IMR-90 (cell line): ENCODE measurements at regions not wholly inside any gene's neighbourhood (a gene's known extent, or its start where the extent isn't known, plus 50 kb on each side); places are given as distances from the start of the nearest gene placed in this dataset.

ENCODE experiments used
- ATAC-seq: fragments of 200-7000 bp; cut with Tn5 transposase; 2 replicates; pipeline ENCODE4 v1.9.1; 2020; ENCODE audit warnings: low read depth, mild to moderate bottlenecking, moderate library complexity
- BruUV-seq: library from RNA; stranded (reverse); fragments of 400-500 nt; replicated peaks from 2 replicates; lab custom pipeline; 2021; lab: Mats Ljungman, UMichigan
- CTCF ChIA-PET: fragments of 300-600 bp; formaldehyde crosslinking; extraction: SDS; loops from one replicate; lab custom pipeline; 2021; ENCODE audit warnings: antibody characterized with exemption; lab: Yijun Ruan, JAX
- POLR2A ChIA-PET: fragments of 300-600 bp; sonication (Branson Sonifier 250); formaldehyde crosslinking; loops from one replicate; lab custom pipeline; 2022; ENCODE audit warnings: antibody characterized with exemption; ENCODE audit not compliant: unreplicated experiment; lab: Charles Lee
- DNase-seq: peaks from one replicate; pipeline ENCODE4 v3.0.0; 2013
- H2AFZ ChIP-seq: replicated peaks from 2 replicates; pipeline ENCODE3; 2013; ENCODE audit warnings: low read length, mild to moderate bottlenecking; ENCODE audit not compliant: poor library complexity
- H2AK5ac ChIP-seq: 2 replicates; pipeline ENCODE4 v1.6.1; 2013; ENCODE audit warnings: low read depth, low read length, inconsistent platforms
- H2AK9ac ChIP-seq: replicated peaks from 2 replicates; pipeline ENCODE3; 2013; ENCODE audit warnings: mild to moderate bottlenecking, low read depth, low read length, moderate library complexity; ENCODE audit not compliant: poor library complexity
- H2BK120ac ChIP-seq: 2 replicates; pipeline ENCODE4 v1.6.1; 2013; ENCODE audit warnings: low read depth, low read length, inconsistent platforms
- H2BK15ac ChIP-seq: 3 replicates; pipeline ENCODE4 v1.6.1; 2013; ENCODE audit warnings: low read depth, low read length, inconsistent platforms
- H2BK20ac ChIP-seq: 2 replicates; pipeline ENCODE4 v1.6.1; 2013; ENCODE audit warnings: low read depth, mild to moderate bottlenecking, inconsistent platforms, low read length, moderate library complexity
- H2BK5ac ChIP-seq: 2 replicates; pipeline ENCODE4 v1.6.1; 2013; ENCODE audit warnings: mild to moderate bottlenecking, low read depth, low read length, inconsistent platforms; ENCODE audit not compliant: poor library complexity, severe bottlenecking
- H3K14ac ChIP-seq: replicated peaks from 2 replicates; pipeline ENCODE4 v1.6.1; 2013; ENCODE audit warnings: low read depth, low read length, inconsistent platforms
- H3K18ac ChIP-seq: 2 replicates; pipeline ENCODE4 v1.6.1; 2013; ENCODE audit warnings: low read depth, low read length, control low read depth
- H3K23ac ChIP-seq: 2 replicates; pipeline ENCODE4 v1.6.1; 2013; ENCODE audit warnings: low read depth, low read length, inconsistent platforms
- H3K27ac ChIP-seq: 2 replicates; pipeline ENCODE4 v1.5.1; 2013; ENCODE audit warnings: mild to moderate bottlenecking, control low read depth, low read length; ENCODE audit not compliant: insufficient read depth
- H3K27me3 ChIP-seq: 2 replicates; pipeline ENCODE4 v1.6.1; 2013; ENCODE audit warnings: low read length; ENCODE audit not compliant: control insufficient read depth, insufficient read depth
- H3K36me3 ChIP-seq: 2 replicates; pipeline ENCODE4 v1.6.1; 2013; ENCODE audit warnings: low read length, mixed read lengths; ENCODE audit not compliant: control insufficient read depth, insufficient read depth
- H3K4ac ChIP-seq: 2 replicates; pipeline ENCODE4 v1.6.1; 2013; ENCODE audit warnings: low read depth, low read length, inconsistent platforms
- H3K4me1 ChIP-seq: 2 replicates; pipeline ENCODE4 v1.6.1; 2013; ENCODE audit warnings: low read length, mixed read lengths; ENCODE audit not compliant: control insufficient read depth, insufficient read depth
- H3K4me2 ChIP-seq: 2 replicates; pipeline ENCODE4 v1.6.1; 2013; ENCODE audit warnings: low read depth, mild to moderate bottlenecking, control low read depth, low read length, moderate library complexity
- H3K4me3 ChIP-seq: 2 replicates; pipeline ENCODE4 v1.5.1; 2013; ENCODE audit warnings: low read depth, mild to moderate bottlenecking, control low read depth, low read length, moderate library complexity; ENCODE audit not compliant: insufficient read depth
- H3K56ac ChIP-seq: 2 replicates; pipeline ENCODE4 v1.6.1; 2013; ENCODE audit warnings: low read length, inconsistent platforms; ENCODE audit not compliant: insufficient read depth; ENCODE audit errors: extremely low read depth
- H3K79me1 ChIP-seq, 2 experiments: 2 replicates each; pipeline ENCODE4 v1.6.1; 2013; ENCODE audit warnings: low read length in 2 of 2, inconsistent platforms in 1 of 2, low read depth in 1 of 2
- H3K9ac ChIP-seq: 2 replicates; pipeline ENCODE4 v1.6.1; 2013; ENCODE audit warnings: low read depth, low read length, control low read depth
- H3K9me1 ChIP-seq: 2 replicates; pipeline ENCODE4 v1.6.1; 2013; ENCODE audit warnings: low read length, inconsistent platforms; ENCODE audit not compliant: insufficient read depth
- H3K9me3 ChIP-seq: 2 replicates; pipeline ENCODE4 v1.6.1; 2013; ENCODE audit warnings: low read length; ENCODE audit not compliant: control insufficient read depth, insufficient read depth
- H4K20me1 ChIP-seq: 2 replicates; pipeline ENCODE4 v1.6.1; 2013; ENCODE audit warnings: low read length, inconsistent platforms; ENCODE audit not compliant: insufficient read depth
- H4K5ac ChIP-seq: 2 replicates; pipeline ENCODE4 v1.6.1; 2013; ENCODE audit warnings: mild to moderate bottlenecking, low read depth, low read length, control low read depth
- H4K8ac ChIP-seq, 2 experiments: 2 replicates each; pipeline ENCODE4 v1.6.1; 2013; ENCODE audit warnings: low read depth in 2 of 2, low read length in 2 of 2, control low read depth in 1 of 2, inconsistent platforms in 1 of 2
- H4K91ac ChIP-seq: 2 replicates; pipeline ENCODE4 v1.6.1; 2013; ENCODE audit warnings: low read depth, low read length, inconsistent platforms; ENCODE audit not compliant: insufficient read depth
- CHD1 ChIP-seq: IDR thresholded peaks from 2 replicates; pipeline ENCODE4 v1.6.1; 2012; ENCODE audit warnings: low read depth, low read length, improper control_type of control experiment
- CTCF ChIP-seq: conservative IDR thresholded peaks from 2 replicates; pipeline ENCODE4 v1.5.1; 2012; ENCODE audit warnings: mild to moderate bottlenecking, low read depth, low read length, improper control_type of control experiment
- ELK1 ChIP-seq: fragments of 150-350 bp; IDR thresholded peaks from 2 replicates; pipeline ENCODE4 v1.6.1; 2016; ENCODE audit warnings: low read depth, mild to moderate bottlenecking, low read length, moderate library complexity, borderline replicate concordance
- FOS ChIP-seq: fragments of 150-350 bp; IDR thresholded peaks from 2 replicates; pipeline ENCODE4 v1.6.1; 2016; ENCODE audit warnings: low read depth, low read length
- MAFK ChIP-seq: IDR thresholded peaks from 2 replicates; pipeline ENCODE4 v1.6.1; 2012; ENCODE audit warnings: low read depth, low read length, improper control_type of control experiment
- SMC3 ChIP-seq: fragments of 150-350 bp; IDR thresholded peaks from 2 replicates; pipeline ENCODE4 v1.6.1; 2016; ENCODE audit warnings: low read depth, mild to moderate bottlenecking, antibody characterized with exemption, low read length, moderate library complexity
- USF2 ChIP-seq: fragments of 150-350 bp; IDR thresholded peaks from 2 replicates; pipeline ENCODE4 v1.6.1; 2017; ENCODE audit warnings: mild to moderate bottlenecking, antibody characterized with exemption, low read length, low read depth
- WGBS, 2 experiments: methylation state at CpG; one replicate each; pipeline versions ENCODE4 v1.1.5 to v1.1.7; 2013; ENCODE audit warnings: missing lambda C conversion rate in 2 of 2; ENCODE audit not compliant: insufficient read length in 1 of 2; ENCODE audit errors: extremely low coverage in 2 of 2; 5-methylcytosine and 5-hydroxymethylcytosine counted together
- dilution Hi-C: fragments of 300-500 bp; cut with HindIII; formaldehyde crosslinking; loops from one replicate; pipeline ENCODE4 v1.14.3; 2018; ENCODE audit warnings: low sequenced_read_pairs; ENCODE audit not compliant: unreplicated experiment
- in situ Hi-C: fragments of 300-500 bp; cut with MboI; formaldehyde crosslinking; loops from 3 replicates; pipeline ENCODE4 v1.14.3; 2019; ENCODE audit warnings: low sequenced_read_pairs, inconsistent platforms, mixed read lengths
- intact Hi-C: fragments of 100-400 bp; cut with micrococcal nuclease; formaldehyde crosslinking; loops from 2 replicates; pipeline ENCODE4 v1.10.0; 2022

- dilution Hi-C loops (no loop called here), in situ Hi-C loops (no loop called here), intact Hi-C loops (no loop called here)
- Histone ChIP-seq H3K36me3 (no peaks in the 10 kb centered on the region), H3K9me3 (no peaks in the 10 kb centered on the region), H2BK15ac (no peak overlapping the region), H3K4me2 (no peak overlapping the region), H4K5ac (no peak overlapping the region), H3K9me1 (no peaks in the 10 kb centered on the region), H4K20me1 (no peaks in the 10 kb centered on the region), H3K4me3 (no peak overlapping the region), H2BK5ac (no peak overlapping the region), H3K27me3 (no peaks in the 10 kb centered on the region), H3K4me1 (no peaks in the 10 kb centered on the region), H2BK120ac (no peak overlapping the region), H2AK9ac (no peak overlapping the region), H2AK5ac (no peak overlapping the region), H4K8ac (no peak overlapping the region), H3K14ac (no peak overlapping the region), H3K9ac (no peak overlapping the region), H3K56ac (no peak overlapping the region), H3K23ac (no peak overlapping the region), H2AFZ (no peak overlapping the region), H3K18ac (no peak overlapping the region), H4K91ac (no peak overlapping the region), H3K79me1 (no peaks in the 10 kb centered on the region), H3K27ac (no peak overlapping the region), H3K4ac (no peak overlapping the region), H2BK20ac (no peak overlapping the region)
- POLR2A ChIA-PET, result no interaction called here
- BruUV-seq, result no TSS peak
- DNase-seq (no peak), ATAC-seq (no peak)
- TF ChIP-seq ELK1, result no peak
- no peak for TF ChIP-seq SMC3
- no peak for TF ChIP-seq MAFK
- TF ChIP-seq CHD1, result no peak
- no peak for TF ChIP-seq USF2
- no peak for TF ChIP-seq FOS
- TF ChIP-seq CTCF, result no peak
- WGBS, 2 experiments, result no CpG with 5 or more reads among the region's 4 CpGs
- CTCF ChIA-PET, result no interaction called here
These were observed 406.9 kb downstream of the LNPK start for GRCh38 chr2:175595139-175595538.
